Esophagus squamous epithelium (tissue), 4 donors: ENCODE measurements at regions not wholly inside any gene's neighbourhood (a gene's known extent, or its start where the extent isn't known, plus 50 kb on each side); places are given as distances from the start of the nearest gene placed in this dataset.

Experiments used
- POLR2A ChIP-seq, 4 donors: fragments of 450-650 bp; IDR thresholded peaks; one replicate each; pipeline ENCODE4 v1.6.1; 2017; ENCODE audit warnings: antibody characterized with exemption in 4 of 4, mild to moderate bottlenecking in 4 of 4, moderate library complexity in 3 of 4
- TF ChIP-seq, protein P1 (sequence below), 6 experiments: fragments of 450-650 bp in 4 of 6; fragments of 200-600 bp in 2 of 6; sonication (generic) in 2 of 6; IDR thresholded peaks; one replicate each; pipeline ENCODE4 v1.5.1; 2016 to 2019; ENCODE audit warnings: antibody characterized with exemption in 6 of 6, mild to moderate bottlenecking in 4 of 6, moderate library complexity in 4 of 6

GRCh38 chr5:98564836-98565235 lies 208.6 kb upstream of the RGMB start:
- TF ChIP-seq POLR2A (IDR thresholded peaks at IDR 0.05) = no peak
- TF ChIP-seq, protein P1, sequence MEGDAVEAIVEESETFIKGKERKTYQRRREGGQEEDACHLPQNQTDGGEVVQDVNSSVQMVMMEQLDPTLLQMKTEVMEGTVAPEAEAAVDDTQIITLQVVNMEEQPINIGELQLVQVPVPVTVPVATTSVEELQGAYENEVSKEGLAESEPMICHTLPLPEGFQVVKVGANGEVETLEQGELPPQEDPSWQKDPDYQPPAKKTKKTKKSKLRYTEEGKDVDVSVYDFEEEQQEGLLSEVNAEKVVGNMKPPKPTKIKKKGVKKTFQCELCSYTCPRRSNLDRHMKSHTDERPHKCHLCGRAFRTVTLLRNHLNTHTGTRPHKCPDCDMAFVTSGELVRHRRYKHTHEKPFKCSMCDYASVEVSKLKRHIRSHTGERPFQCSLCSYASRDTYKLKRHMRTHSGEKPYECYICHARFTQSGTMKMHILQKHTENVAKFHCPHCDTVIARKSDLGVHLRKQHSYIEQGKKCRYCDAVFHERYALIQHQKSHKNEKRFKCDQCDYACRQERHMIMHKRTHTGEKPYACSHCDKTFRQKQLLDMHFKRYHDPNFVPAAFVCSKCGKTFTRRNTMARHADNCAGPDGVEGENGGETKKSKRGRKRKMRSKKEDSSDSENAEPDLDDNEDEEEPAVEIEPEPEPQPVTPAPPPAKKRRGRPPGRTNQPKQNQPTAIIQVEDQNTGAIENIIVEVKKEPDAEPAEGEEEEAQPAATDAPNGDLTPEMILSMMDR (IDR thresholded peaks at IDR 0.05) = no peak
